IPS-18a (cell line): ENCODE measurements at regions not wholly inside any gene's neighbourhood (a gene's known extent, or its start where the extent isn't known, plus 50 kb on each side); places are given as distances from the start of the nearest gene placed in this dataset.

Source experiments
- H3K27ac ChIP-seq: one replicate; pipeline ENCODE4 v1.5.1; 2013; ENCODE audit warnings: low read length
- H3K27me3 ChIP-seq: one replicate; pipeline ENCODE4 v1.6.1; 2013; ENCODE audit warnings: mild to moderate bottlenecking, low read length; ENCODE audit not compliant: control insufficient read depth, insufficient read depth
- H3K36me3 ChIP-seq: one replicate; pipeline ENCODE4 v1.6.1; 2013; ENCODE audit warnings: low read depth, low read length; ENCODE audit not compliant: control insufficient read depth
- H3K4me1 ChIP-seq: one replicate; pipeline ENCODE4 v1.6.1; 2013; ENCODE audit warnings: low read depth, low read length; ENCODE audit not compliant: control insufficient read depth
- H3K4me3 ChIP-seq: one replicate; pipeline ENCODE4 v1.5.1; 2013; ENCODE audit warnings: low read length
- H3K9ac ChIP-seq: one replicate; pipeline ENCODE4 v1.6.1; 2013; ENCODE audit warnings: mild to moderate bottlenecking, low read length, moderate library complexity
- H3K9me3 ChIP-seq: one replicate; pipeline ENCODE4 v1.6.1; 2013; ENCODE audit warnings: low read depth, low read length; ENCODE audit not compliant: control insufficient read depth

DNA sequence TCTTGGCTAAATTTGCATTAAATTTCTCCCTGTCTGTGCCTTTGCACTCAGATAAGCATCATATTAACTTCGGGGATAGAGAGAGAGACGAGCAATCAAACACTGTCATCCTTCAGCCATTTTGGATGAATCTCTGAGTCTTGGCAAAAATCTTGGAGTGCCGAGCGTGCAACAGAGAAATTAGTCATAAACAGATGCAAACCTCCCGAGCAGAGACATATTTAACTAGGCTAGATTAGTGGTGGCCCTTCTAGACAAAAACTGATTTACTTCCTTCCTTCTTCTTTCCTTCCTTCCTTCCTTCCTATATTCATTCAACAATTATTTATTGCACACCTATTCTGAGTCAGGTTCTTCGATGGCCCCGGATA, 114.4 kb upstream of the BLID start:
- Histone ChIP-seq H3K36me3 (no peaks in the 10 kb centered on the region), H3K27ac (no peak overlapping the region), H3K4me3 (no peak overlapping the region), H3K9ac (no peak overlapping the region), H3K9me3 (no peaks in the 10 kb centered on the region), H3K4me1 (peaks cover 15% of the 10 kb centered on the region), H3K27me3 (no peaks in the 10 kb centered on the region)

DNA sequence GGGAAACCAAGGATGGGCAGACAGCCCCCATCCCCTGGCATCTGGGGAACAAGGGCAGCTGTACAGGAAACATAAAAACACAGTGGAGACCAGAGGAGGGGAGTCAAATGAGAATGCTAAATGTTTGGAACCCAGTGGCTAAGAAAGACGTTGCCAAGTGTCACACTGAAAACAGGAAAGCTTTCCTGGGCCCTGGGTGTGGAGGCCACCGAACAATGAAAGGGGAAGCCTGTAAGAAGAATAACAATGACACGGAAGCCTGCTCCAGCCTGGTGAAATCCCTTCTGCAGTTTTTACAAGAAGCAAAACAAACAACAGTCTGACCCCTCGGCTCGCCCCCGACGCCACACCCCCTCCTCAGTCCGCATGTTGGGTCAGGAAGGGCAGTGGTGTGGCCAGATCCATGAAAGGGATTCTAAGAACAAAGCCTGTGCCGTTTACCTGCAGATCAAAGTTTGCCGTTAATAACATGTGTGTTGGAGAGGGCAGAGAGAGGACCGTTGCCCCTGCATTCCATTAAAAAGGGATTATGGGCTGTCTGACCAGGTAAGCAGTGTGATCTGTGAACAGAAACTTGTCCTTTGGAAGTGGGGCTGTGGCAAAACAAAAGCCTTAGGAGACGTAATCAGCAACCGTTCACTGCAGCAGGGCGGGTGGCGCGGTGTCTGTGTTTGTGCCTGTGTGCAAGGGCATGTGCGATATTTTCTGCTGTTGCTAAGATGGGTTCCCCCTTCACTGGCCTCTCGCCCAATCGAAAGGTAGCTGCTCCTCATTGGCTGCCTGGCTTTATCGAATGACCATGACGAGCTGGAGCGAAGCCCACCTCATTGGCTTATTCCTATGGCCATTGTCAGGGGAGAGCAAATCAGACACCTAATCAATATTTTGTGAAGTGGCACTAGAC, 113.7 kb upstream of the BLID start:
- H3K27ac ChIP-seq = peak overlapping the region; percentile 34
- H3K27me3 ChIP-seq = no peaks in the 10 kb centered on the region
- peaks cover 15% of the 10 kb centered on the region for H3K4me1 ChIP-seq
- peak overlapping the region; percentile 15 for H3K9ac ChIP-seq
- H3K4me3 ChIP-seq = peak overlapping the region; percentile 1
- H3K9me3 ChIP-seq = no peaks in the 10 kb centered on the region
- H3K36me3 ChIP-seq = no peaks in the 10 kb centered on the region

DNA sequence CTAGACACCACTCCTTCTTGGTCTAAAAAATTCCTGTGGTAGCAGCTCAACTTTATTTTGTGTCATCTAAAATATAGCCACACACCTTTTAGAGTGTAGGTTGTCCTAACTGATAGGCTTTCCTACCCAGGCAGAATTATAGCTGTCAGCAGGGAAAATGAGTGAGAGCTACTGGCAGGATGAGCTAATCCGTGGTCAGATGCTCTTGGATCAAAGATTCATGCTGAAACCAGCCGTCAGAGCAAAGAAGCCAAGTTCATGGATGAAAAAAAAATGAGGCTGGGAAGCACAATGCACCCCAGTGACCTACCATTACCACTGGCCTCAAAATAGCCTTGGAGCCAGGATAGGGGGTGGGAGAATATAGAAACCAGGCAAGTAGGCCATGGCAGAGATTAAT, 113.1 kb upstream of the BLID start:
- Histone ChIP-seq H3K27ac (peak overlapping the region; percentile 34), H3K36me3 (no peaks in the 10 kb centered on the region)

DNA sequence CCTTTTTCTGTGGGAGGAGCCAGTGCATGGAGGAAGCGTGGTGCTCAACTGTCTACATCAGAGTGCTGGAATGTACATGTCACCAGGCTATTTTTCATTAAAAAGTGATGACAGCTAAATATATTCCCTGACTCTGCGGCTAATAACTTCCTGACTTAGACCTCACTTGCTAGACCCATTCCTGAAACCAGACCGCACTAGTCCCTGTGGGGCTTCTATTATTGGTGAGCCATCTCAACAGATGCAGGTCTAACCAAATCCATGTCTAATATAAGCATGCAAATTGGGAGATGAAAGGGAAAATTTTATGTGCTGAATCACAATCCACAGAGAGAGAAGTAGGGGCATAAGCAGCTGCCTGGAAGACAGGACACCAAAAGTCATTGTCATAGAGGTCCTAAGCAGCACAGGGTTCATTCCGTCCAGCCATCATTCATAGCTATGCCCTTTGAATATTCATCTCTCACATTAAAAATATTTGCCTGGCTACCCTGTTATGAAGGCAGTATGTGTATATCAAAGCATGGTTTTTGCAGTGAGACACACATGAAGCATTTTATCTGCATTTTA, 110.9 kb upstream of the BLID start:
- Histone ChIP-seq H3K4me1 (peaks cover 15% of the 10 kb centered on the region), H3K9me3 (no peaks in the 10 kb centered on the region), H3K27me3 (no peaks in the 10 kb centered on the region), H3K36me3 (no peaks in the 10 kb centered on the region), H3K27ac (no peak overlapping the region), H3K9ac (no peak overlapping the region), H3K4me3 (no peak overlapping the region)

More for the DNA sequence above, 113.1 kb upstream of the BLID start:
- H3K9ac ChIP-seq = peak overlapping the region; percentile 15
- peak overlapping the region; percentile 1 for H3K4me3 ChIP-seq
- no peaks in the 10 kb centered on the region for H3K9me3 ChIP-seq
- H3K27me3 ChIP-seq = no peaks in the 10 kb centered on the region
- peaks cover 15% of the 10 kb centered on the region for H3K4me1 ChIP-seq

DNA sequence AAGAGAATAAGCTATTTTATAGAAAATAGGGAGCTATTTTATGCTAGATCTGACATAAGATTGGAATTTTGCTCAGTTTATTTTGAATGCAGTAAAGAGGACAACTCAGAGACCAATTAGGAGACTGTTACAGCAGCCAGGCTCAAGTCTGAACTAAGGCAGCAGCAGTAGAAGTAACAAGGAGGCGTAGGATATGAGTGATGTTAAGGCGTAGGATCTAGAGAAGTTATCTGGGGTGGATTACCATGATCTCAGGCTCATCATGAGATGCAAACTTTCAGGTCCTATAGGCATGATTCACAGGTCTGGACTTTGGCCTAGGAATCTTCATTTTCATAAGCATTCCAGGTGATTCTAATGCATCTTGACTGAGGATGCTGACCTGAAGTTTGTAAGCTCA, 108.9 kb upstream of the BLID start:
- H3K9ac ChIP-seq = no peak overlapping the region
- H3K27me3 ChIP-seq = no peaks in the 10 kb centered on the region
- H3K4me1 ChIP-seq = peaks cover 12% of the 10 kb centered on the region
- H3K36me3 ChIP-seq = no peaks in the 10 kb centered on the region
- no peaks in the 10 kb centered on the region for H3K9me3 ChIP-seq
- H3K27ac ChIP-seq = no peak overlapping the region
- H3K4me3 ChIP-seq = no peak overlapping the region

DNA sequence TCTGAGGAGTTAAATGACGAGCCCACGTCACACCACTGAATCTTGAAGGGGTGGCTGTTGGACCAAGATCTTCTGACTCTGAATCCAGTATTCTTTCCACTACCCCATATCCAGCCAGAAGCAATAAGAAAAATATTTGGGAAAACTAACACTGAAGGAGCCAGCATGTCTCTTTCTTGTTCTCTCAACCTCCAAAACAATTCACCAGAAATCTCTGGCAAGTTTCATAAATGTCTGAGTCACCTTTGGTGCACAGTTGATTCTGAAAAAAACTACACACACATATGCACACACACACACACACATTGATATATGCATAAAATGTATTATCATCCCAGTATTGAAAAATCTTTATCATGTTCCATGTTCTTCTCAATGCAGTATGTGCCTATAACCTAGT, 104.3 kb upstream of the BLID start:
- H3K4me3 ChIP-seq = no peak overlapping the region
- H3K36me3 ChIP-seq = no peaks in the 10 kb centered on the region
- no peak overlapping the region for H3K9ac ChIP-seq
- no peaks in the 10 kb centered on the region for H3K9me3 ChIP-seq
- peaks cover 8% of the 10 kb centered on the region for H3K4me1 ChIP-seq
- H3K27ac ChIP-seq = no peak overlapping the region
- H3K27me3 ChIP-seq = no peaks in the 10 kb centered on the region

DNA sequence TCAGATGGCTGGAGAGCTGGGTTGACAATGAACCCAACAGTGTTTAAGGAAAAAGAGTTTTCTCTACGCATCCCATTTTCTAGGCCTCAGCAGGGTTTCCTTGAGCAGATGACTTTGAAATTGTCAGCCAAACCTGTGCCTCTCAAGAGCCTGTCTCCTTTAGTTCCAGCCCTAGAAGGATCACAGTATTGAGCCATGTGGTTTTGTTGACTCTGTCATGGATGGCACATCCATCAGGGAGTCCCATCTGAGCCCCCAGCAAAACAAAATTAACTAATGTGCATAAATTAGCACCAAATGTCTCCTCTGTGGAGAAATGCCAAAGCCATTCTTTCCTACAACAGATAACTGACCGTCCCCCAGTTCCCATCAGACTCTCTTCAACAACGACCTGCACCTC, 103.8 kb upstream of the BLID start:
- no peak overlapping the region for H3K4me3 ChIP-seq
- H3K4me1 ChIP-seq = peaks cover 13% of the 10 kb centered on the region
- H3K36me3 ChIP-seq = no peaks in the 10 kb centered on the region
- H3K9ac ChIP-seq = no peak overlapping the region
- H3K27ac ChIP-seq = no peak overlapping the region
- H3K27me3 ChIP-seq = no peaks in the 10 kb centered on the region
- no peaks in the 10 kb centered on the region for H3K9me3 ChIP-seq

DNA sequence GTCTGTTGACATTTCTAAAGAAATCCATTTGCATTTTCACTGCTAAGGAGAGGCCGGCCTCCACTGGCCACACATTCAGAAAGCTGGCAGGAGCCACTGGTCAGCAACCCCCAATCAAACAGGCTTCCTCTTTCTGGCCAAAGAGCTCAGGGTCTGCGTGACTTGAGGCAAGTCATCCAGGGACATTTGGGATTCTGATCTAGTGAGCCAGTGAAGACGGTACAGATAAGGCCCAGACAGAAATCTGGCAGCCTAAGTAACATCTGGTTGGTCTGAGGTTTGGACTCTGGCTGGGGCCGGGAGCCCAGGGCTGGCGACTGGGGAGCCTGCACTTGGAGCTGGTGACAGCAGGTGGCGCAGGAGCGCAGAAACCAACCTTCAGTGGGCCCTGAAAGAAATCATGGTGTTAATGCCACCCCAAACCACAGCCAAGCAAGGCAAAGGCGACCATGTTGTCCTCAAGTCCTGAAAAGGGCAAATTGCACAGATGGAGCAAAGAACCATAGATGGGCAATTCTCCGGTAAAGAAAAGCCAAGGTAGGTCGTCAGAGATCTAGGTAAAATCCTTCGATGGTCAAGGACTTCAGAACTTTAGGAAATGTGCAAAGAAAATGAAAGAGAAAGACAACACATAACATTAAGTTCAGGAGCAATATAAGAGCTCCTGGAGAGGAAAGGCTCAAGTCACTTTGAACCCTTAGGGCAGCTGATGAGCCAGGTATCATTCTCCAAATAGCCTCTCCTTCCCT, 99.4 kb upstream of the BLID start:
- no peak overlapping the region for H3K9ac ChIP-seq
- no peaks in the 10 kb centered on the region for H3K27me3 ChIP-seq
- peaks cover 15% of the 10 kb centered on the region for H3K4me1 ChIP-seq
- no peaks in the 10 kb centered on the region for H3K36me3 ChIP-seq
- H3K4me3 ChIP-seq = no peak overlapping the region
- H3K9me3 ChIP-seq = no peaks in the 10 kb centered on the region
- no peak overlapping the region for H3K27ac ChIP-seq

DNA sequence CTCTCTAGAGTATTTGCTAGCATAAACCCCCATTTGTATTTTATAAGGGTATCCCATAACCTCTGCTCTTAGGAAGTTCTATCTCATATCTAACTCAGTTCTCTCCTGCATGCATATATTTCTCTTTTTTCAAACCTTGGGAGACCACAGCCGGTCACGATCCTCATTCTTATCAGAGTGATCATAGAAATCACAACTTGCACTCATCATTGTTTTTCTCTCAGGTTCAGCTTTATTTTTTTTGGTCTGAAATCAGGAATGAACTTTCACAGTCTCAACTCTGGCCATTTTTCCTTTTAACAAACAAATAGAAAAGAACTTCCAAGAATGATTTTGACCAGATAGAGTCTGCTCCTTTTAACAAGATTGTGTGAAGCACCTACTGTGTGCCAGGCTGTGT, 98.6 kb upstream of the BLID start:
- H3K4me3 ChIP-seq = no peak overlapping the region
- H3K27me3 ChIP-seq = no peaks in the 10 kb centered on the region
- H3K36me3 ChIP-seq = no peaks in the 10 kb centered on the region
- H3K27ac ChIP-seq = no peak overlapping the region
- no peaks in the 10 kb centered on the region for H3K9me3 ChIP-seq
- no peak overlapping the region for H3K9ac ChIP-seq
- H3K4me1 ChIP-seq = peaks cover 15% of the 10 kb centered on the region

DNA sequence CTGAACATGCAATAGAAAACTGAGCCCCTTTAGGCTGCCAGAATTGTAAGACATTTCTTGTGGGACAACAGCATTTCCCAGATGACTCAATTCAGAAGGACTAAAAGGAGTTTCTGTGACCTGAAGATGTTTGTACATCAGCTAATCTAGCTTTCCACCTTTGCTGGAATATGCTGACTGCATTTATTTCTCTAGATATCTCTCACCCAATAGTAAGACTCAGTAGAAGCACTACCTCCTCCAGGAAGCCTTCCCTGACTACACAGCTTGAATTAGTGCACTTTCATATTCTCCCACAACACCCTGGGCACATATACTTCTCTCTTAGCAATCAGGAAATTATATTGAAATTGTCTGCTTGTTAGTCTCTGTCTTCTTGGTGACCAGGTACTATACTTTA, 98.1 kb upstream of the BLID start:
- H3K27me3 ChIP-seq = no peaks in the 10 kb centered on the region
- no peak overlapping the region for H3K4me3 ChIP-seq
- H3K27ac ChIP-seq = no peak overlapping the region
- H3K4me1 ChIP-seq = peaks cover 15% of the 10 kb centered on the region
- no peaks in the 10 kb centered on the region for H3K9me3 ChIP-seq
- no peak overlapping the region for H3K9ac ChIP-seq
- H3K36me3 ChIP-seq = no peaks in the 10 kb centered on the region

DNA sequence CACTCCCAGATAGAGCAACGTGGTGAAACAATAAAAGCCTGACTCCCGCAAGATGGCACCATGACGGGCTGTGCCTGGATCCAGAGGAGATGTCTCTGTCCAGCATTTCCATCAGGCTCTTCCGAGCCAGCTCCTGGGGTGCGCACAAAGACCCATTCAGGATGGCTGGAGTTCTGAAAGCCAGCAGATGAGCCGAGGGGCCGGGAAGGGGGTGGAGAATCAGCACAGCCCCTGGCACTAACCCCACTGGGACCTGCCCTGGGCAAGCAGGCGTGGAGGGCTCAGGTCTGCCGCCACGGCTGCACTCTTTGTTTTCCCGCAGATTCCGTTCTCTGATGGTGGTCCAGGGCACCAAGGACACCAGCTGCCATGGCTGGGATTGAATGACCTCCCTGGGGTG, 97.2 kb upstream of the BLID start:
- Histone ChIP-seq H3K4me3 (no peak overlapping the region), H3K27me3 (no peaks in the 10 kb centered on the region), H3K36me3 (no peaks in the 10 kb centered on the region), H3K9ac (no peak overlapping the region), H3K27ac (no peak overlapping the region), H3K9me3 (no peaks in the 10 kb centered on the region), H3K4me1 (peaks cover 14% of the 10 kb centered on the region)
